ENCODE measurements at regions not wholly inside any gene's neighbourhood (a gene's known extent, or its start where the extent isn't known, plus 50 kb on each side); places are given as distances from the start of the nearest gene placed in this dataset.

DNA sequence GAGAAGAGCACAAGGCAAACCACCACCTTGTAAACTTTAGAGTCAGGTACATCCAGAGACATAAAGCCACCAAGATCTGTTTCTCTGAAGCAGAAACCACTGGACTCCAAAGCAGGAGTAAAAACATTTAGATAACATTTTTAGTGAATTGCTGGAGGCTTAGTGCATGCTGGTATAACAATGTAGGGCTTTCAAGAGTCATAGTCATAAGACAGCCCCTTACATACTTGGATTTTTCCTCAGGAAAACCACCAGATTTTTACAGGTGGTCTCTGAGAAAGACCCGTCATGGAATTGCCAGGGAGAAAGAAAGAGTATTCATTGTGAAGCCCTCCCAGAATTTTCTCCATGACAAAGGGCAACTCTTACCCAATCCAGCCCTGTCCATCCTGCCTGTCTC lies 434.5 kb upstream of the NAALADL2 start:
- Histone ChIP-seq H3K9me2 (replicated peaks; ENCODE audit: control insufficient read depth, low read length) (no peaks in the 10 kb centered on the region), H3K4me3 (ENCODE audit: low read length) (no peak overlapping the region), H3K79me2 (ENCODE audit: control insufficient read depth, low read length) (no peaks in the 10 kb centered on the region), H3K9me3 (ENCODE audit: control insufficient read depth, insufficient read depth, low read length) (no peaks in the 10 kb centered on the region), H3K27ac (ENCODE audit: low read depth, low read length) (no peak overlapping the region), H3K27me3 (ENCODE audit: control insufficient read depth, low read length) (no peaks in the 10 kb centered on the region), H3F3A (ENCODE audit: control insufficient read depth, insufficient read depth) (no peaks in the 10 kb centered on the region), H3K4me2 (ENCODE audit: low read length) (no peak overlapping the region), H3K36me3 (ENCODE audit: control insufficient read depth, low read length) (no peaks in the 10 kb centered on the region), H3K4me1 (ENCODE audit: control insufficient read depth, low read length) (no peaks in the 10 kb centered on the region), H4K20me1 (ENCODE audit: control insufficient read depth, insufficient read depth, low read depth, low read length) (no peaks in the 10 kb centered on the region)
- TF ChIP-seq, protein P1, sequence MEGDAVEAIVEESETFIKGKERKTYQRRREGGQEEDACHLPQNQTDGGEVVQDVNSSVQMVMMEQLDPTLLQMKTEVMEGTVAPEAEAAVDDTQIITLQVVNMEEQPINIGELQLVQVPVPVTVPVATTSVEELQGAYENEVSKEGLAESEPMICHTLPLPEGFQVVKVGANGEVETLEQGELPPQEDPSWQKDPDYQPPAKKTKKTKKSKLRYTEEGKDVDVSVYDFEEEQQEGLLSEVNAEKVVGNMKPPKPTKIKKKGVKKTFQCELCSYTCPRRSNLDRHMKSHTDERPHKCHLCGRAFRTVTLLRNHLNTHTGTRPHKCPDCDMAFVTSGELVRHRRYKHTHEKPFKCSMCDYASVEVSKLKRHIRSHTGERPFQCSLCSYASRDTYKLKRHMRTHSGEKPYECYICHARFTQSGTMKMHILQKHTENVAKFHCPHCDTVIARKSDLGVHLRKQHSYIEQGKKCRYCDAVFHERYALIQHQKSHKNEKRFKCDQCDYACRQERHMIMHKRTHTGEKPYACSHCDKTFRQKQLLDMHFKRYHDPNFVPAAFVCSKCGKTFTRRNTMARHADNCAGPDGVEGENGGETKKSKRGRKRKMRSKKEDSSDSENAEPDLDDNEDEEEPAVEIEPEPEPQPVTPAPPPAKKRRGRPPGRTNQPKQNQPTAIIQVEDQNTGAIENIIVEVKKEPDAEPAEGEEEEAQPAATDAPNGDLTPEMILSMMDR (IDR thresholded peaks at IDR 0.05; ENCODE audit: low read depth, low read length, poor library complexity, severe bottlenecking) = no peak
- TF ChIP-seq EZH2phosphoT487 (IDR thresholded peaks at IDR 0.05; ENCODE audit: borderline replicate concordance, low read length) = no peak

DNA sequence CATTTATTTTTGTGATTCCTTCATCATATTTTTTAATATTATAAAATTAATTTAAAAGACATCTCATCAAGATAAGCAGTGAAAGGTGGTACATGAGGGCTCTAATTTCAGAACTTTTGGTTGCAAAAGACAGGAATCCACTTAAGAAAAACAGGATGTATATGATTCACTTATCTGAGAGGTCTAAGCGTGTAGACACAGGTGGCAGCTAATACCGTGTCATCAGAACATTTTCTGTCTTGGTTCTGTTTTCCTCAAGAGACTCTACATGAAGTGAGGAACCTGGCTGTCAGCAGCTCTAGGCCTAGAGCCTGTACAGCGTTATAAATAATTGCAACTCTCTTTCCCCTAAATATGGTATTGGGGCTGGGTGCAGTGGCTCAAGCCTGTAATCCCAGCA lies 433.7 kb upstream of the NAALADL2 start:
- no peak overlapping the region for H3K4me3 ChIP-seq (ENCODE audit: low read length)
- H3K4me1 ChIP-seq (ENCODE audit: control insufficient read depth, low read length) = no peaks in the 10 kb centered on the region
- no peaks in the 10 kb centered on the region for H3F3A ChIP-seq (ENCODE audit: control insufficient read depth, insufficient read depth)
- no peaks in the 10 kb centered on the region for H3K9me3 ChIP-seq (ENCODE audit: control insufficient read depth, insufficient read depth, low read length)
- no peaks in the 10 kb centered on the region for H3K36me3 ChIP-seq (ENCODE audit: control insufficient read depth, low read length)
- no peaks in the 10 kb centered on the region for H3K27me3 ChIP-seq (ENCODE audit: control insufficient read depth, low read length)
- TF ChIP-seq, protein P1 (IDR thresholded peaks at IDR 0.05; ENCODE audit: low read depth, low read length, poor library complexity, severe bottlenecking) = no peak
- TF ChIP-seq EZH2phosphoT487 (IDR thresholded peaks at IDR 0.05; ENCODE audit: borderline replicate concordance, low read length) = no peak
- H3K9me2 ChIP-seq (replicated peaks; ENCODE audit: control insufficient read depth, low read length) = no peaks in the 10 kb centered on the region
- H3K79me2 ChIP-seq (ENCODE audit: control insufficient read depth, low read length) = no peaks in the 10 kb centered on the region
- H3K4me2 ChIP-seq (ENCODE audit: low read length) = no peak overlapping the region
- no peaks in the 10 kb centered on the region for H4K20me1 ChIP-seq (ENCODE audit: control insufficient read depth, insufficient read depth, low read depth, low read length)
- no peak overlapping the region for H3K27ac ChIP-seq (ENCODE audit: low read depth, low read length)

DNA sequence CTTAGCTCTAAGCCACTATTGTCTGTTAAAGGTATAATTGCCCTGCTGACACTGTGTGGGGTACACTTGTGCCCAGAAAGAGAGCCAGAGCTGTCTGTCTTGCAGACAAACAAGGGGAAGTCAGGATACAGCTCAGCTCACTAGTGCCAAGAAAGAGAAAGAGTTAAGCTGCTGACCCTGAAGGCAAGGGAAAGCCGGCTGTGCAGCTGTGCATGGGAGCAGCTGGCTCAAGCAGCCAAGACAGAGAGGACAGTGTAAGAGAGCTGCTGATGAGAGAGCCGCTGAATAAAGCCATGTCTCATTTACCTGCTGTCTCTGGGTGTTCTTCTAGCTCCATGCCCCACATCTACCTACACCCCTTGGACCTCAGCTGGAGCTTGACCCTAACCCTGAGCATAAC lies 428.1 kb upstream of the NAALADL2 start:
- Histone ChIP-seq H3K9me2 (replicated peaks; ENCODE audit: control insufficient read depth, low read length) (no peaks in the 10 kb centered on the region), H3K4me3 (ENCODE audit: low read length) (no peak overlapping the region), H3K9me3 (ENCODE audit: control insufficient read depth, insufficient read depth, low read length) (no peaks in the 10 kb centered on the region), H3K27me3 (ENCODE audit: control insufficient read depth, low read length) (no peaks in the 10 kb centered on the region), H3K36me3 (ENCODE audit: control insufficient read depth, low read length) (no peaks in the 10 kb centered on the region), H3K4me1 (ENCODE audit: control insufficient read depth, low read length) (no peaks in the 10 kb centered on the region), H4K20me1 (ENCODE audit: control insufficient read depth, insufficient read depth, low read depth, low read length) (no peaks in the 10 kb centered on the region), H3K4me2 (ENCODE audit: low read length) (no peak overlapping the region), H3K79me2 (ENCODE audit: control insufficient read depth, low read length) (no peaks in the 10 kb centered on the region), H3K27ac (ENCODE audit: low read depth, low read length) (no peak overlapping the region), H3F3A (ENCODE audit: control insufficient read depth, insufficient read depth) (no peaks in the 10 kb centered on the region)
- no peak for TF ChIP-seq EZH2phosphoT487 (IDR thresholded peaks at IDR 0.05; ENCODE audit: borderline replicate concordance, low read length)
- TF ChIP-seq, protein P1 (IDR thresholded peaks at IDR 0.05; ENCODE audit: low read depth, low read length, poor library complexity, severe bottlenecking) = no peak

DNA sequence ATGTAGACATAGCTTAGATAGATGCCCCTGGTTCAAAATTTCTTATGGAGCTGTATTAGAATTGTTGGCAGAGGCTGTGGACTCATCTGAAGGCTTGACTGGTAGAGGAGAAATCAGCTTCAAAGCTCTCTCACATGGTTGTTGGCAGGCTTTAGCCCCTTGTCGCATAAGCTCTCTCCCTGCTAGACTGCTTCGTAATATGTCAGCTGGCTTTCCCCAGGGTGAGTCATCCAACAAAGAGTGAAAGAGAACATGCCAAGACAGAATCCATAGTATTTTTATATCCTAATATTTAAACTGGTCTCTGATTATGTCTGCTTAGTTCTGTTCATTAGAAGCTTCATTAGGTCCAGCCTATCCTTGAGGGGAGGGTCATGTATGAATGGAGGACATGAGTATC lies 427.4 kb upstream of the NAALADL2 start:
- H4K20me1 ChIP-seq (ENCODE audit: control insufficient read depth, insufficient read depth, low read depth, low read length) = no peaks in the 10 kb centered on the region
- H3K27ac ChIP-seq (ENCODE audit: low read depth, low read length) = no peak overlapping the region
- no peaks in the 10 kb centered on the region for H3F3A ChIP-seq (ENCODE audit: control insufficient read depth, insufficient read depth)
- H3K4me1 ChIP-seq (ENCODE audit: control insufficient read depth, low read length) = no peaks in the 10 kb centered on the region
- TF ChIP-seq EZH2phosphoT487 (IDR thresholded peaks at IDR 0.05; ENCODE audit: borderline replicate concordance, low read length) = no peak
- TF ChIP-seq, protein P1 (IDR thresholded peaks at IDR 0.05; ENCODE audit: low read depth, low read length, poor library complexity, severe bottlenecking) = no peak
- H3K9me3 ChIP-seq (ENCODE audit: control insufficient read depth, insufficient read depth, low read length) = no peaks in the 10 kb centered on the region
- no peak overlapping the region for H3K4me3 ChIP-seq (ENCODE audit: low read length)
- no peaks in the 10 kb centered on the region for H3K79me2 ChIP-seq (ENCODE audit: control insufficient read depth, low read length)
- H3K36me3 ChIP-seq (ENCODE audit: control insufficient read depth, low read length) = no peaks in the 10 kb centered on the region
- no peak overlapping the region for H3K4me2 ChIP-seq (ENCODE audit: low read length)
- H3K27me3 ChIP-seq (ENCODE audit: control insufficient read depth, low read length) = no peaks in the 10 kb centered on the region
- H3K9me2 ChIP-seq (replicated peaks; ENCODE audit: control insufficient read depth, low read length) = no peaks in the 10 kb centered on the region
